Breast epithelium (tissue), 3 donors: ENCODE measurements at regions not wholly inside any gene's neighbourhood (a gene's known extent, or its start where the extent isn't known, plus 50 kb on each side); places are given as distances from the start of the nearest gene placed in this dataset.

Source experiments
- CTCF ChIP-seq, 3 donors: fragments of 450-650 bp; IDR thresholded peaks; one replicate each; pipeline ENCODE4 v1.5.1; 2016 to 2017; ENCODE audit warnings: antibody characterized with exemption in 3 of 3, mild to moderate bottlenecking in 3 of 3, moderate library complexity in 3 of 3
- POLR2A ChIP-seq: fragments of 450-650 bp; IDR thresholded peaks from one replicate; pipeline ENCODE4 v1.6.1; 2016; ENCODE audit warnings: antibody characterized with exemption, mild to moderate bottlenecking, moderate library complexity

- no peak for TF ChIP-seq POLR2A
- TF ChIP-seq CTCF (IDR thresholded peaks at IDR 0.05), result no peak
These were observed 97.6 kb upstream of the ALDH1A3 start for GRCh38 chr15:100781961-100782530.
